NB4 (cell line): ENCODE measurements at regions not wholly inside any gene's neighbourhood (a gene's known extent, or its start where the extent isn't known, plus 50 kb on each side); places are given as distances from the start of the nearest gene placed in this dataset.
"Not testable (repeated sequence)": the region's sequence is repeated elsewhere in the genome, so short reads cannot be mapped to it uniquely, and the experiment has no call there.

Experiments
- DNase-seq: peaks from one replicate; pipeline ENCODE4 v3.0.0; 2010; ENCODE audit warnings: low read depth
- H3K4me3 ChIP-seq: one replicate; pipeline ENCODE4 v1.5.1; 2011; ENCODE audit warnings: mild to moderate bottlenecking, low read depth, low read length, moderate library complexity
- CTCF ChIP-seq: IDR thresholded peaks from one replicate; pipeline ENCODE4 v1.5.1; 2012; ENCODE audit warnings: low read depth, low read length
- MAX ChIP-seq: IDR thresholded peaks from 2 replicates; pipeline ENCODE4 v1.6.1; 2011; ENCODE audit warnings: low read depth, low read length
- MYC ChIP-seq: IDR thresholded peaks from 2 replicates; pipeline ENCODE4 v1.6.1; 2011; ENCODE audit warnings: low read depth, low read length
- POLR2A ChIP-seq: IDR thresholded peaks from 2 replicates; pipeline ENCODE4 v1.6.1; 2011; ENCODE audit warnings: mild to moderate bottlenecking; ENCODE audit not compliant: insufficient read length; ENCODE audit errors: extremely low read depth

GRCh38 chr2:109724533-109725460 lies 69.3 kb upstream of the RGPD5 start:
- no peak overlapping the region for H3K4me3 ChIP-seq
- no peak for DNase-seq
- TF ChIP-seq MYC (no peak), CTCF (no peak), POLR2A (no peak), MAX (no peak)

GRCh38 chr2:109726379-109727270 lies 67.5 kb upstream of the RGPD5 start:
- no peak for TF ChIP-seq MYC
- TF ChIP-seq POLR2A, result no peak
- TF ChIP-seq CTCF, result no peak
- no peak for TF ChIP-seq MAX
- no peak for DNase-seq
- H3K4me3 ChIP-seq, result no peak overlapping the region

GRCh38 chr2:109727929-109728447 lies 66.1 kb upstream of the RGPD5 start:
- no peak overlapping the region for H3K4me3 ChIP-seq
- DNase-seq, result no peak
- TF ChIP-seq CTCF (no peak), POLR2A (no peak), MYC (no peak), MAX (no peak)

- DNase-seq, H3K4me3 ChIP-seq: not testable (repeated sequence)
These were observed 60.4 kb upstream of the RGPD5 start for GRCh38 chr2:109733746-109734145.

GRCh38 chr2:109736177-109736827 lies 57.8 kb upstream of the RGPD5 start:
- TF ChIP-seq CTCF (peak; percentile 63), MAX (no peak)
- peak; percentile 57 for DNase-seq
- H3K4me3 ChIP-seq, result no peak overlapping the region
